Neural progenitor cell (in vitro differentiated cells): ENCODE measurements at regions not wholly inside any gene's neighbourhood (a gene's known extent, or its start where the extent isn't known, plus 50 kb on each side); places are given as distances from the start of the nearest gene placed in this dataset.

ENCODE experiments used
- CTCF ChIP-seq: fragments of 200-600 bp; sonication (generic); IDR thresholded peaks from 2 replicates; pipeline ENCODE4 v1.5.1; 2017; ENCODE audit warnings: antibody characterized with exemption, mild to moderate bottlenecking
- EZH2 ChIP-seq: fragments of 200-600 bp; sonication (generic); IDR thresholded peaks from 2 replicates; pipeline ENCODE4 v1.6.1; 2017; ENCODE audit warnings: antibody characterized with exemption, mild to moderate bottlenecking, moderate library complexity

GRCh38 chr3:170721563-170721962 is 135.7 kb upstream of the SLC7A14 start:
- TF ChIP-seq EZH2: no peak
- TF ChIP-seq CTCF: no peak
